Activated CD8-positive, alpha-beta memory T cell treated with anti-CD3 and anti-CD28 coated beads, Interleukin-2, amount 10 ng/mL, durations not matched to agents 7 days and 5 days (primary cell): ENCODE measurements at regions not wholly inside any gene's neighbourhood (a gene's known extent, or its start where the extent isn't known, plus 50 kb on each side); places are given as distances from the start of the nearest gene placed in this dataset.
A peak's percentile ranks its signal among the peaks of the same experiment; 100 is the strongest.

ENCODE experiments used
- ATAC-seq: fragments of 150-1000 bp; cut with Tn5 transposase; one replicate; pipeline ENCODE4 v1.10.0; 2021; ENCODE audit warnings: moderate library complexity
- CTCF ChIA-PET: fragments of 350-600 bp; sonication (Branson Sonifier 250); formaldehyde crosslinking; loops from one replicate; lab custom pipeline; 2021; ENCODE audit warnings: antibody characterized with exemption; lab: Charles Lee
- DNase-seq: peaks from one replicate; pipeline ENCODE4 v3.0.0-alpha.2; 2020
- H3K27ac Mint-ChIP-seq: one replicate; pipeline ENCODE4 v1.8.0; 2021; ENCODE audit warnings: mild to moderate bottlenecking, mixed read lengths
- H3K27me3 Mint-ChIP-seq: one replicate; pipeline ENCODE4 v1.8.0; 2021; ENCODE audit warnings: mixed read lengths
- H3K36me3 Mint-ChIP-seq: one replicate; pipeline ENCODE4 v1.8.0; 2021; ENCODE audit warnings: mild to moderate bottlenecking, mixed read lengths
- H3K4me1 Mint-ChIP-seq: one replicate; pipeline ENCODE4 v1.8.0; 2021; ENCODE audit warnings: mixed read lengths
- H3K4me3 Mint-ChIP-seq: one replicate; pipeline ENCODE4 v1.8.0; 2021; ENCODE audit warnings: mild to moderate bottlenecking, moderate library complexity, mixed read lengths
- H3K9me3 Mint-ChIP-seq: one replicate; pipeline ENCODE4 v1.8.0; 2022; ENCODE audit warnings: low read depth, mixed read lengths

DNA sequence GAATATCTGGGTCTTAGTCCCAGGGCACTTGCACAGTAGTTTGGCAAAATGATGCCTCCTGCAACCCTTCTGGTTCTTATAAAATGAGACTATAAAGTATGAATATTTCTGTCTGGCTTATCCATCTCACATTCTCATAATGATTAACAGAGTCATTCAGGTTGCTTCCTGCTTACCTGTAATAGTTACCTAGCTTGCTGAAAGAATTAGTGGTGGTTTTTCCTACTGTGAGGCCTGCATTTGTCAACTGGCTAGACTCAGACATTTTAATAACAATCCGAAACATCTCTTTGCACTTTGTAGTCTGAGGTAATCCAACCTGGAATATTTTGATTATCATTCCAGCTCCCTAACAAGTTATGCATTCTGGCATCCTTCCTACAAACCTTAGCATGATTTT, 75.6 kb upstream of the POU1F1 start:
- DNase-seq: no peak
- ATAC-seq: no peak
- CTCF ChIA-PET: interaction anchor here (1.2 to 2.1 kb wide), 4 partner anchors 54 to 420 kb away, joined by 3 to 6 read pairs (median 4); no protein-coding TSS in a partner anchor

DNA sequence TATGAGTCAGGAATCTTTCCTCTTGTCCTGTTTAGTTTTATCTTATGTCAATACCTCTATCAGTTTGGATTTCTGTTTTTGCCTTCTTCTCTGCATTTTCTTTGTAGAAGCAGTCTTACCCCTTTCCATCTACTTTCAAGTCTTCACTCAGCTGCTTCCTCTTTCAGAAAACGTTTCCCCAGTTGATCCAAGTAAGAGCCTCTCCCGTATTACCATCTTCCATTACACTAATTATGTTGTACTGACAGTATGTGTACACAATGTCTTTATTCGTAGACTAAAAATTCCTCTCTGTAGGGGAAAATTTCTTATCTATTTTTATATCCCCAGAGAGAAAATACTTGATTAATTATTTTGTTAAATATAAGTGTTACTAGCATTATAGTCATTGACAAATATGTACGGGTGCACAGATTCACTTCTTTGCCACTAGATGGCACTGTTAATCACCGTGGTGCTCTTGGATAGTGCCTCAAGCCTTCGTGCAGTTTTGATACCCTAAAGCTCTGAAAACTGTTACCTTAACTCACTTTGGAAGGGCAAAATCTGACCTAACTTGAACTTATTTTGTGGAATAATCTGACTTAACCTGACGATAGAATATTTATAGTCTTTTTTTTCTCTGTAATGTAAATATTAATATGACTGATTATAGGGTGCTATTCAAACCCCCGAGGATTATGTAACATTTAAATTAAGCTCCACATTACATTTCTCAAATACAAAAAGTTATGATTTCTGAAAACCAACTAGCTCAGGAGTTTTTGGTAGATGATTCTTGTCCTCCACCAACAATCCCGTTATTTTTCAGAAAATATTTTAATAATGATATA, 74.2 kb upstream of the POU1F1 start:
- ATAC-seq (peak; percentile 92), DNase-seq (no peak)
- no peak overlapping the region for H3K27ac Mint-ChIP-seq
- CTCF ChIA-PET: interaction anchor here (0.6 to 2.1 kb wide), 14 partner anchors 11 to 762 kb away, joined by 3 to 15 read pairs (median 4); no protein-coding TSS in a partner anchor
- H3K4me1 Mint-ChIP-seq: no peaks in the 10 kb centered on the region
- H3K36me3 Mint-ChIP-seq: no peaks in the 10 kb centered on the region
- no peaks in the 10 kb centered on the region for H3K9me3 Mint-ChIP-seq
- no peak overlapping the region for H3K4me3 Mint-ChIP-seq
- H3K27me3 Mint-ChIP-seq: peaks cover 17% of the 10 kb centered on the region

More for the DNA sequence above, 75.6 kb upstream of the POU1F1 start:
- H3K27me3 Mint-ChIP-seq: peaks cover 21% of the 10 kb centered on the region
- no peaks in the 10 kb centered on the region for H3K4me1 Mint-ChIP-seq
- no peaks in the 10 kb centered on the region for H3K9me3 Mint-ChIP-seq
- no peak overlapping the region for H3K27ac Mint-ChIP-seq
- no peaks in the 10 kb centered on the region for H3K36me3 Mint-ChIP-seq
- H3K4me3 Mint-ChIP-seq: no peak overlapping the region

DNA sequence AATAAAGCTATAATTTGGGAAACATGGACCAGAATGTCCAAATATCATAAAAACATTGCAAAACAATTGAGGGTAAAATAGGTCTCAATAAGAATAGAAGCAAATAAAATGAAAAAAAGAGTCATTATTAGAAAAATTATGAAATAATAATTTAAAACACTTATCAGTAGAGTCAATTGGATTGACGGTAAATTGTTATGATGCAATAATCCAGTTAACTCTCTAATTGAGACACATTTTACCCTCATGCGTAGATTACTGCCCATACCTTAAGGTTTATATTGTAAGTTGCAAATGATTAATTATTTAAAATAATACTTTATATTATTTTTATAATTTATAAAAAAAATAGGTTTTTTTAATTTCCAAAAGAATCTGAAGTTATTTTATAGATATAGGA, 73.4 kb upstream of the POU1F1 start:
- ATAC-seq: no peak
- peaks cover 14% of the 10 kb centered on the region for H3K27me3 Mint-ChIP-seq
- CTCF ChIA-PET: interaction anchor here (1.2 to 2.1 kb wide), 5 partner anchors 14 to 655 kb away, joined by 5 to 15 read pairs (median 6); no protein-coding TSS in a partner anchor

DNA sequence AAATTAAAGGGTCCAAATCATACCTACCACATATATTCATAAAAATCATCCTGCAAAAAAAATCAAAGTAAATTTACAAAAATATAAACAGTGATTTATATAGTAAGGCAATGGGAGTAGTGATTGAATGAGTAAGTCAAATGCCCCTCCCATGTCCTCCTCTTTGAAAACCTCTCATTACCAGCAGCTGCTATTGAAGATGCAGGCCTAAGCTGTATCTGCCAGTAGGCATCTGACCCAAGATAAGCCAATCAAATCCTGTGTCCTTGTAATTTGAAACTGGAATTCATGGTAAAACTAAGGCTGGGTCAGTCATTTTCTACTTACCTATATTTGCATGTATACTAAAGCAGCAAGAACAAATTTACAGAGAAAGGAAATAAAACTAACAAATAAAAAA, 60.4 kb upstream of the POU1F1 start:
- CTCF ChIA-PET: interaction anchor here (0.7 to 1.7 kb wide), 3 partner anchors 14 to 787 kb away, joined by 3 to 5 read pairs (median 4); no protein-coding TSS in a partner anchor
- H3K4me3 Mint-ChIP-seq: no peak overlapping the region
- peaks cover 2% of the 10 kb centered on the region for H3K27me3 Mint-ChIP-seq
- ATAC-seq: no peak
- no peak overlapping the region for H3K27ac Mint-ChIP-seq
- no peaks in the 10 kb centered on the region for H3K36me3 Mint-ChIP-seq
- no peak for DNase-seq
- no peaks in the 10 kb centered on the region for H3K9me3 Mint-ChIP-seq
- H3K4me1 Mint-ChIP-seq: peaks cover 19% of the 10 kb centered on the region

More for the DNA sequence above, 73.4 kb upstream of the POU1F1 start:
- no peaks in the 10 kb centered on the region for H3K9me3 Mint-ChIP-seq
- no peaks in the 10 kb centered on the region for H3K36me3 Mint-ChIP-seq
- no peak overlapping the region for H3K4me3 Mint-ChIP-seq
- DNase-seq: no peak
- H3K4me1 Mint-ChIP-seq: no peaks in the 10 kb centered on the region
- no peak overlapping the region for H3K27ac Mint-ChIP-seq

DNA sequence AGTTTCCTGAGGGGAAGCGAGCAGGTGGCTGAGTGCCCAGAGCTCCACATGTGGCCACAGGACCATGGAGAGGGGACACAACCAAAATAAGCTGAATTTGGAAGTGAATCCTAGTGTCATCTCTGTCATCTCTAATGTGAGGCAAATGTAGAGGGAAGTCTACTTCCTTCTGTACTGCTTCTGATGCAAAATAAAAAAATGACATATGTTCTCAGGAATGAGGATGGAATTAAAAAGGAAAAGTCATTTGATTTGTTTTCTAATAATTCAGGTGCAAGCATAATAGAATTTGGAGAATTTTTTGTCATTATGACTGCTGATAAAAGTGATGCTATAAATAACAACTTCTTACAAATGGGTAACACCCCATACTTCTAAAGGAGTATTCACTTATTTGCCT, 59.5 kb upstream of the POU1F1 start:
- Mint-ChIP-seq H3K4me1 (peaks cover 19% of the 10 kb centered on the region), H3K9me3 (no peaks in the 10 kb centered on the region), H3K4me3 (no peak overlapping the region), H3K36me3 (no peaks in the 10 kb centered on the region), H3K27ac (no peak overlapping the region), H3K27me3 (no peaks in the 10 kb centered on the region)
- ATAC-seq (no peak), DNase-seq (no peak)
- CTCF ChIA-PET: interaction anchor here (0.7 to 1.7 kb wide), 3 partner anchors 15 to 788 kb away, joined by 3 to 5 read pairs (median 4); no protein-coding TSS in a partner anchor

DNA sequence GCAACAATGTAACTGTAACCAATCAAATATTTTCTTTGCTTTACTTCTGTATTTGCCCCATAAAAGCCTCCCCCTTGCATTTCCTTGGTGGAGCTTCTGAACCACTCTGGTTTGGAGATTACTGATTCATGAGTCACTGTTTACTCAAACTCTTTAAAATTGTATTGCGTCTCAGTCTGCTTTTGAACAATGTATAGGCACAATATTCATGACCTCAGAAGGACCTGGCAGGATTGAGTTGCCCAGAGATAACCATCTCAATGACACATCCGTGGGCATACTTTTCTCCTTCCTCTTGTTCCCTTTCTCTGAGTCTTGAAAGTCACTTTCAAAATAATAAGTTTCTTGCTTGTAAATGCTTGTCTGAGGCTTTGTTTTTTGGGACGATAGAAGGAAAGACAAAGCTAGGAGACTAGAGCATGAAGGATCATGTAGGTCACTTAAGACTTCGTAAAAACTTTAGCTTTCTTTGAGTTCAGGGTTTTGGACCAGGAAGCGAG, 57.1 kb upstream of the POU1F1 start:
- Mint-ChIP-seq H3K27ac (peak overlapping the region; percentile 70), H3K36me3 (no peaks in the 10 kb centered on the region), H3K4me1 (peaks cover 19% of the 10 kb centered on the region), H3K4me3 (no peak overlapping the region), H3K27me3 (no peaks in the 10 kb centered on the region), H3K9me3 (no peaks in the 10 kb centered on the region)
- ATAC-seq (peak; percentile 96), DNase-seq (peak; percentile 52)
- CTCF ChIA-PET: interaction anchor here (0.9 to 1.7 kb wide), 4 partner anchors 15 to 74 kb away, joined by 3 to 8 read pairs (median 3); no protein-coding TSS in a partner anchor

DNA sequence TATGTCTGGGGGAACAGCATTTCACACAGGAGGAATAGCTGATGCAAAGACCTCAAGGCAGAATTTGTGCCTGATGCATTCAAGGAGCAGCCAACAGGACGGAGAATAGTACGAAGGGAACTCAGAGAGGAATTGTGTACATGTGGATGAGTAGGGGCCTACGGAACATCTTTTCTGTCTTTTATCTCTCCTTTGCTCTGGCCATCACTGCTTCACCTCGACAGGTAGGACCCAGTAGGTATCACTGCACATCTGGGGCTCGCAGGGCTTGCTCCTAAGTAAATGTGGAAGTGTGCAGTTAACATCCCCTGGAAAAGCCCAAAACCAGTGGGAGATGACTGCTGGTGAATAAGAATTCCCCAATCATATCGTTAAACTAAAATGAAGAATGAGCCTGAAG, 56.4 kb upstream of the POU1F1 start:
- CTCF ChIA-PET: interaction anchor here (0.9 to 1.7 kb wide), 3 partner anchors 16 to 72 kb away, joined by 3 to 8 read pairs (median 3); no protein-coding TSS in a partner anchor
- Mint-ChIP-seq H3K36me3 (no peaks in the 10 kb centered on the region), H3K4me3 (no peak overlapping the region), H3K9me3 (no peaks in the 10 kb centered on the region), H3K27me3 (no peaks in the 10 kb centered on the region), H3K4me1 (peaks cover 19% of the 10 kb centered on the region), H3K27ac (no peak overlapping the region)
- DNase-seq: no peak
- no peak for ATAC-seq

DNA sequence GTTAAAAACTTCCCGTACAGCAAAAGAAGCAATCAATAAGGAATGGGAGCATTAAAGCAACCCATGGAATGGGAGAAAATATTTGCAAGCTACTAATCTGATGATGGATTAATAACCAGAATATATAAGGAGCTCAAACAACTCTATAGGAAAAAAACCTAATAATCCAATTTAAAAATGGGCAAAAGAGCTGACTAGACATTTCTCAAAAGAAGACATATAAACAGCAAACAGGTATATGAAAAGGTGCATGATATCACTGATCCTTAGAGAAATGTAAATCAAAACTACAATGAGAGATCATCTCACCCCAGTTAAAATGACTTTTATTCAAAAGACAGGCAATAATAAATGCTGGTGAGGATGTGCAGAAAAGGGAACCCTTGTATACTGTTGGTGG, 52.7 kb upstream of the POU1F1 start:
- Mint-ChIP-seq H3K36me3 (no peaks in the 10 kb centered on the region), H3K4me1 (peaks cover 17% of the 10 kb centered on the region), H3K27me3 (peaks cover 12% of the 10 kb centered on the region), H3K4me3 (no peak overlapping the region), H3K9me3 (no peaks in the 10 kb centered on the region), H3K27ac (no peak overlapping the region)
- CTCF ChIA-PET: no interaction called here
- ATAC-seq: no peak
- DNase-seq: no peak
